CD4-positive, alpha-beta memory T cell (primary cell): ENCODE measurements at regions not wholly inside any gene's neighbourhood (a gene's known extent, or its start where the extent isn't known, plus 50 kb on each side); places are given as distances from the start of the nearest gene placed in this dataset.
A peak's percentile ranks its signal among the peaks of the same experiment; 100 is the strongest.
"Not testable (repeated sequence)": the region's sequence is repeated elsewhere in the genome, so short reads cannot be mapped to it uniquely, and the experiment has no call there.

Experiments used
- CTCF ChIA-PET: fragments of 350-600 bp; sonication (Branson Sonifier 250); formaldehyde crosslinking; loops from one replicate; lab custom pipeline; 2021; ENCODE audit warnings: inconsistent platforms; ENCODE audit not compliant: partially characterized antibody; lab: Charles Lee
- POLR2A ChIA-PET: fragments of 350-600 bp; sonication (Branson Sonifier 250); formaldehyde crosslinking; loops from one replicate; lab custom pipeline; 2021; ENCODE audit not compliant: partially characterized antibody; lab: Charles Lee
- DNase-seq, 5 donors: peaks; one replicate each; pipeline versions ENCODE4 v3.0.0 to v3.0.0-alpha.2; 2020 to 2022; ENCODE audit warnings: mixed read lengths in 1 of 5
- H3K27ac ChIP-seq: one replicate; pipeline ENCODE4 v1.7.0; 2013; ENCODE audit warnings: low read depth, low read length
- H3K27me3 ChIP-seq: 2 replicates; pipeline ENCODE4 v1.7.0; 2013; ENCODE audit warnings: mild to moderate bottlenecking, low read length, moderate library complexity; ENCODE audit not compliant: insufficient read depth
- H3K36me3 ChIP-seq: 2 replicates; pipeline ENCODE4 v1.7.0; 2013; ENCODE audit warnings: mild to moderate bottlenecking, low read length, moderate library complexity; ENCODE audit not compliant: insufficient read depth
- H3K4me1 ChIP-seq: 2 replicates; pipeline ENCODE4 v1.7.0; 2013; ENCODE audit warnings: mild to moderate bottlenecking, low read length, moderate library complexity; ENCODE audit not compliant: insufficient read depth
- H3K4me3 ChIP-seq, 2 donors: one replicate each; pipeline ENCODE4 v1.7.0; 2013; ENCODE audit warnings: low read length in 2 of 2, mild to moderate bottlenecking in 1 of 2
- H3K9me3 ChIP-seq, 2 donors: one replicate each; pipeline ENCODE4 v1.7.0; 2013; ENCODE audit warnings: low read length in 2 of 2, control low read depth in 1 of 2; ENCODE audit not compliant: control insufficient read depth in 1 of 2
- H3K27ac Mint-ChIP-seq, 7 donors: one replicate each; pipeline ENCODE4 v1.8.0; 2020 to 2021; ENCODE audit warnings: mixed read lengths in 7 of 7, mild to moderate bottlenecking in 6 of 7, inconsistent platforms in 3 of 7, moderate library complexity in 3 of 7
- H3K27me3 Mint-ChIP-seq, 2 donors: one replicate each; pipeline ENCODE4 v1.8.0; 2020 to 2021; ENCODE audit warnings: mixed read lengths in 2 of 2
- H3K36me3 Mint-ChIP-seq, 2 donors: one replicate each; pipeline ENCODE4 v1.8.0; 2020 to 2021; ENCODE audit warnings: mixed read lengths in 2 of 2, inconsistent platforms in 1 of 2, mild to moderate bottlenecking in 1 of 2
- H3K4me1 Mint-ChIP-seq, 4 donors: one replicate each; pipeline ENCODE4 v1.8.0; 2020 to 2021; ENCODE audit warnings: mixed read lengths in 4 of 4, mild to moderate bottlenecking in 1 of 4
- H3K4me3 Mint-ChIP-seq, 8 donors: one replicate each; pipeline ENCODE4 v1.8.0; 2020 to 2021; ENCODE audit warnings: mixed read lengths in 8 of 8, mild to moderate bottlenecking in 7 of 8, moderate library complexity in 6 of 8, inconsistent platforms in 3 of 8
- H3K9me3 Mint-ChIP-seq, 8 donors: one replicate each; pipeline ENCODE4 v1.8.0; 2020 to 2021; ENCODE audit warnings: mixed read lengths in 8 of 8, mild to moderate bottlenecking in 5 of 8, inconsistent platforms in 3 of 8, moderate library complexity in 1 of 8
- intact Hi-C: fragments of 100-400 bp; cut with micrococcal nuclease; formaldehyde crosslinking; loops from one replicate; pipeline ENCODE4 v1.15.1; 2023

GRCh38 chr1:171397851-171398469, 84.0 kb downstream of the FMO4 start:
- no peak for DNase-seq
- H3K36me3 Mint-ChIP-seq = no peaks in the 10 kb centered on the region

DNA sequence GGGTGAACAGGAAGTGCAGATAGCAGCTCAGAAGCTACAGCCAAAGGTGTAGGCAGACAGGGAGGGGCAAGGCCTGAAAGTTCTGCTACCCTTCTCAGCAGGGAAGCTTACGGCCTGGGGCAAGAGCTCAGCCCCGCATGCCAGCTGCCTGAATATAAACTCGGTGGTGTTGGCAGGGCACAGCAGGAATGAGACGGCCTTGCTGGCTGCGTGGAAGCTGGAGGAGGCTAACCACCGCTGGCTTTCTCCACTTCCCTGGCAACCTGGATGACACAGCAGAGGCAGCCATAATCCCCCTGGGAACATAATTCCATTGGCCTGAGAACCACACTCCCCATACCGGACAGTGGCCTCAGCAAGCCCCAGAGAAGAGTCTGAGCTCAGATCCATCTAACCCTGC, 81.9 kb upstream of the PRRC2C start:
- Mint-ChIP-seq H3K4me3 (no peak overlapping the region), H3K9me3 (peaks cover 0 to 25% (median 16%) of the 10 kb centered on the region in 8 donors), H3K27ac (peak overlapping the region in 1 of 7 donors; percentile 39), H3K27me3 (peaks cover 4 to 7% of the 10 kb centered on the region in 2 donors), H3K36me3 (peaks cover 3 to 5% of the 10 kb centered on the region in 2 donors), H3K4me1 (peaks cover 0 to 2% (median 0%) of the 10 kb centered on the region in 4 donors)
- ChIA-PET POLR2A (interaction anchor here (1.1 kb wide), 1 partner anchor 14 kb away, joined by 3 read pairs; no protein-coding TSS in a partner anchor), CTCF (interaction anchor here (2.1 kb wide), 1 partner anchor 90 kb away, joined by 5 read pairs; the partner anchor contains the start of gene FMO4)
- Histone ChIP-seq H3K27ac (no peak overlapping the region), H3K27me3 (no peaks in the 10 kb centered on the region), H3K9me3 (no peaks in the 10 kb centered on the region), H3K4me3 (no peak overlapping the region), H3K36me3 (no peaks in the 10 kb centered on the region), H3K4me1 (no peaks in the 10 kb centered on the region)
- no peak for DNase-seq
- intact Hi-C loops = no loop called here

More at GRCh38 chr1:171397851-171398469, 84.0 kb downstream of the FMO4 start:
- H3K4me3 ChIP-seq = no peak overlapping the region
- H3K27me3 Mint-ChIP-seq = peaks cover 3 to 8% of the 10 kb centered on the region in 2 donors
- peaks cover 0 to 4% (median 0%) of the 10 kb centered on the region in 8 donors for H3K9me3 Mint-ChIP-seq
- no peak overlapping the region for H3K4me3 Mint-ChIP-seq
- CTCF ChIA-PET = no interaction called here
- no peaks in the 10 kb centered on the region for H3K4me1 ChIP-seq
- H3K4me1 Mint-ChIP-seq = peaks cover 0 to 1% (median 0%) of the 10 kb centered on the region in 4 donors
- POLR2A ChIA-PET = no interaction called here
- H3K27ac Mint-ChIP-seq = no peak overlapping the region
- no peak overlapping the region for H3K27ac ChIP-seq
- no peaks in the 10 kb centered on the region for H3K27me3 ChIP-seq
- intact Hi-C loops = no loop called here
- no peaks in the 10 kb centered on the region for H3K9me3 ChIP-seq
- no peaks in the 10 kb centered on the region for H3K36me3 ChIP-seq

DNA sequence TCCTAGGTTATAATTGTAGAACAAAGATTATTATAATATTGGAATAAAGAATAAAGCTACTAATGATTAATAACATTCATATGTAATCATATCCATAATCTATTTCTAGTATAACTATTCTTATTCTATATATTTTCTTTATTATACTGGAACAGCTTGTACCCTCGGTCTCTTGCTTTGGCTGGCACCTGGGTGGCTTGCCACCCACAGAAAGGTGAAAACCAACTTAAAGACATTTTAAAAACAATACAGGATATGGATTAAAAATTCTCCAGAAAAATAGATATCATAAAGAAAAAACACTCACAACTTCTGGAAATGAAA, 80.0 kb upstream of the PRRC2C start:
- CTCF ChIA-PET = no interaction called here
- POLR2A ChIA-PET = no interaction called here
- Histone ChIP-seq H3K36me3 (no peaks in the 10 kb centered on the region), H3K4me3 (no peak overlapping the region), H3K27me3 (no peaks in the 10 kb centered on the region), H3K4me1 (no peaks in the 10 kb centered on the region), H3K9me3 (no peaks in the 10 kb centered on the region), H3K27ac (no peak overlapping the region)
- DNase-seq = no peak
- H3K9me3 Mint-ChIP-seq = peaks cover 0 to 25% (median 16%) of the 10 kb centered on the region in 8 donors
- intact Hi-C loops = no loop called here
- H3K4me3 Mint-ChIP-seq = no peak overlapping the region
- H3K27ac Mint-ChIP-seq = no peak overlapping the region
- peaks cover 0 to 2% (median 0%) of the 10 kb centered on the region in 4 donors for H3K4me1 Mint-ChIP-seq
- peaks cover 3 to 5% of the 10 kb centered on the region in 2 donors for H3K36me3 Mint-ChIP-seq
- H3K27me3 Mint-ChIP-seq = peaks cover 2 to 7% of the 10 kb centered on the region in 2 donors

DNA sequence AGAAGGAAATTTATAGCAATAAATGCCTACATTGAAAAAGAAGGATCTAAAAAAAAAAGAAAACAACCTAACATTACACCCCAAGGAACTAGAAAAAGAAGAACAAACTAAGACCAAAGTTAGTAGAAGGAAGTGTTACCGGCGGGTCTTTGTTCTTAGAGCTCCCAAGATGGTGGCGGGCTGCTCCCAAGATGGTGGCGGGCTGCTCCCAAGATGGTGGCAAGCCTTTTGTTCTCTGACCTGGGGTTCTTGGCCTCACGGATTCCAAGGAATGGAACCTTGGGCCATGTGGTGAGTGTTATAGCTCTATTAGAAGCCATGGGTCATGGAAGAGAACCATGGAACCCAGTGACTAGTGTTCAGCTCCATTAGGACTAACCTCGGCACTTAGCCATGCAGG, 71.8 kb upstream of the PRRC2C start:
- H3K9me3 Mint-ChIP-seq, H3K36me3 ChIP-seq, DNase-seq, intact Hi-C loops, H3K27ac Mint-ChIP-seq, CTCF ChIA-PET, POLR2A ChIA-PET, H3K4me1 Mint-ChIP-seq, H3K36me3 Mint-ChIP-seq, H3K4me3 ChIP-seq, H3K27me3 Mint-ChIP-seq, H3K27ac ChIP-seq, H3K4me3 Mint-ChIP-seq, H3K9me3 ChIP-seq, H3K4me1 ChIP-seq, H3K27me3 ChIP-seq: not testable (repeated sequence)

DNA sequence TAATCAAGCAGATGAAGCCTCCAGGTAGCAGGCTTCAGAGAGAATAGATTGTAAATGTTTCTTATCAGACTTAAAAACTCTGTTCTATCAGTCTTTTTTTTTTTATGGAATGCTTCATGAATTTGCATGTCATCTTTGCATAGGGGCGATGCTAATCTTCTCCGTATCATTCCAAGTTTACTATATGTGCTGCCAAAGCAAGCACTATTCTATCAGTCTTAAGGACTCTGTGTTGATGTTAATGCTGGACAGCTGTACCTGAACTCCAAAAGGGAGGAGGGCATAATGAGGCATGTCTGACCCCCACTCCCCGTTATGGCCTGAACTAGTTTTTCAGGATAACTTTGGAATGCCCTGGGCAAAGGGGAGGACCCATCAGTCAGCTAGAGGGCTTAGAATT, 66.8 kb upstream of the PRRC2C start:
- Mint-ChIP-seq H3K4me3 (peak overlapping the region in 3 of 8 donors; percentile 7 to 53 (median 22)), H3K9me3 (peaks cover 0 to 3% (median 0%) of the 10 kb centered on the region in 8 donors), H3K36me3 (peaks cover 0 to 2% of the 10 kb centered on the region in 2 donors), H3K27ac (peak overlapping the region in 6 of 7 donors; percentile 25 to 85 (median 70)), H3K4me1 (peaks cover 21 to 35% (median 28%) of the 10 kb centered on the region in 4 donors), H3K27me3 (no peaks in the 10 kb centered on the region)
- DNase-seq = no peak
- H3K4me3 ChIP-seq = no peak overlapping the region
- no peaks in the 10 kb centered on the region for H3K36me3 ChIP-seq
- H3K27me3 ChIP-seq = no peaks in the 10 kb centered on the region
- ChIA-PET POLR2A (interaction anchor here (4.5 kb wide), 1 partner anchor 67 kb away, joined by 34 read pairs; the partner anchor contains the start of gene PRRC2C), CTCF (interaction anchor here (1.4 kb wide), 1 partner anchor 68 kb away, joined by 3 read pairs; no protein-coding TSS in a partner anchor)
- H3K9me3 ChIP-seq = no peaks in the 10 kb centered on the region
- intact Hi-C loops = no loop called here
- peaks cover 32% of the 10 kb centered on the region for H3K4me1 ChIP-seq
- no peak overlapping the region for H3K27ac ChIP-seq

GRCh38 chr1:171420810-171421209, 64.5 kb upstream of the PRRC2C start:
- DNase-seq = peak in 3 of 5 donors; percentile 2 to 11 (median 4)
- peaks cover 0 to 2% of the 10 kb centered on the region in 2 donors for H3K36me3 Mint-ChIP-seq
- no peaks in the 10 kb centered on the region for H3K27me3 Mint-ChIP-seq
- peak overlapping the region in 7 of 8 donors; percentile 36 to 85 (median 72) for H3K4me3 Mint-ChIP-seq
- POLR2A ChIA-PET = interaction anchor here (0.9 to 4.5 kb wide), 6 partner anchors 10 to 108 kb away, joined by 3 to 34 read pairs (median 3); partner anchors contain the start of gene PRRC2C
- no peaks in the 10 kb centered on the region for H3K36me3 ChIP-seq
- intact Hi-C loops = loop anchor here (2.0 kb wide), 2 partner anchors 14 to 64 kb away; partner anchors contain the start of gene PRRC2C
- CTCF ChIA-PET = interaction anchor here (1.3 to 3.2 kb wide), 2 partner anchors 65 to 107 kb away, joined by 5 to 15 read pairs; partner anchors contain the start of genes FMO4 and PRRC2C
- no peaks in the 10 kb centered on the region for H3K9me3 ChIP-seq
- H3K27ac ChIP-seq = peak overlapping the region; percentile 25
- peaks cover 21 to 38% (median 28%) of the 10 kb centered on the region in 4 donors for H3K4me1 Mint-ChIP-seq
- peaks cover 32% of the 10 kb centered on the region for H3K4me1 ChIP-seq
- H3K9me3 Mint-ChIP-seq = peaks cover 0 to 2% (median 0%) of the 10 kb centered on the region in 8 donors
- no peaks in the 10 kb centered on the region for H3K27me3 ChIP-seq
- no peak overlapping the region for H3K4me3 ChIP-seq
- H3K27ac Mint-ChIP-seq = peak overlapping the region; percentile 59 to 93 (median 89)

DNA sequence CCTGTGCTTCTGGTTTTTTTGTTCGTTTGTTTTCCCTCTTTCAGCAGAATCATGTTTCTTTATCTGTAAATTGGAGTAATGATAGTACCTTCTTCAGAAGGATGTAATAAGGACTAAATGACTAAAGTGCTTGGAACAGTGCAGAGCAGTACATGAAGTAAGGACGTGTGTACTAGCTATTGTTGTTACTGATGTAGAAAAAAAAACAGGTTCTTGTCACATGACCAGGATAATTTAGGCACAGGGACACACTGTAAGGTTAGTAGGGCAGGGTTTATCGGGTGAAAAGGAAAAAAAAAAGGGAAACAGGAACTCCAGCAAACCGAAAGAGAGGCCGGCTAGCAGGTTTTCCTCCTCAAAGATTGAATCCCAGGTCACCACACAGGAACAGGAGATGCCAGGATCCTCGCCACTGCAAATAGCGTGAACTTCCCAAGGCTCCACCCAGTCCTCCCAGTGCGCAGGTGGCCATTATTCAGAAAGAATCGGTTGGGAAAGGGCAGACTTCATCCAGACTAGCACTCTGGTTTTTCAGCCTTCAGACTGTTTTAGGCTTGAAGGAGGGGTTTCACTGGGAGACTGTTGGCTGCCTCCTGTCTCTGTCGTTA, 63.8 kb upstream of the PRRC2C start:
- Histone ChIP-seq H3K27me3 (no peaks in the 10 kb centered on the region), H3K27ac (no peak overlapping the region), H3K4me1 (peaks cover 32% of the 10 kb centered on the region), H3K4me3 (no peak overlapping the region), H3K9me3 (no peaks in the 10 kb centered on the region), H3K36me3 (no peaks in the 10 kb centered on the region)
- H3K36me3 Mint-ChIP-seq = peaks cover 0 to 2% of the 10 kb centered on the region in 2 donors
- peaks cover 21 to 38% (median 28%) of the 10 kb centered on the region in 4 donors for H3K4me1 Mint-ChIP-seq
- DNase-seq = no peak
- peak overlapping the region in 5 of 8 donors; percentile 13 to 72 (median 25) for H3K4me3 Mint-ChIP-seq
- intact Hi-C loops = loop anchor here (2.0 kb wide), 2 partner anchors 13 to 63 kb away; partner anchors contain the start of gene PRRC2C
- no peaks in the 10 kb centered on the region for H3K27me3 Mint-ChIP-seq
- POLR2A ChIA-PET = interaction anchor here (0.9 to 4.5 kb wide), 5 partner anchors 9 to 87 kb away, joined by 3 to 34 read pairs (median 3); partner anchors contain the start of gene PRRC2C
- peaks cover 0 to 2% (median 0%) of the 10 kb centered on the region in 8 donors for H3K9me3 Mint-ChIP-seq
- H3K27ac Mint-ChIP-seq = peak overlapping the region in 5 of 7 donors; percentile 7 to 90 (median 59)
- CTCF ChIA-PET = interaction anchor here (1.3 to 3.2 kb wide), 2 partner anchors 64 to 108 kb away, joined by 5 to 15 read pairs; partner anchors contain the start of genes FMO4 and PRRC2C
